ENCODE measurements at regions not wholly inside any gene's neighbourhood (a gene's known extent, or its start where the extent isn't known, plus 50 kb on each side); places are given as distances from the start of the nearest gene placed in this dataset.
"Not testable (repeated sequence)": the region's sequence is repeated elsewhere in the genome, so short reads cannot be mapped to it uniquely, and the experiment has no call there.

DNA sequence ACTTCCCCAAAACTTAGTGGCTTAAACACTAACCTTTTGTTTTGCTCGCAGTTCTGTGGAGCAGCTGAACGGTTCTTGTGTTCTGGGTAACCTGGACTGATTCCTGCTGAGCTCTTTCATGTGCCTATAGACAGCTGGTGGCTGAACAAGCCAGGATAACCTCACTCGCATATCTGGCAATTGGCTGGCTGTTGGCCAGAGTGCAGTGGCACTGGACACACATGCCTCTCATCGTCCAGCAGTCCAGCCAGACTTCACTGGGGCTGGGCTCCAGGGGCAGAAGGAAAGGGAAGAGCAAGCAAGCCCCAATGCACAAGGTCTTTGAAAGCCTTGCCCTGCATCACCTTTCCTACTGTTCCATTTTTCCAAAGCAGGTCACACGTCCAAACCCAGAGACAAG is 53.6 kb upstream of the GATA2 start:
- no peak overlapping the region for H3K27ac ChIP-seq (ENCODE audit: low read depth in 1 of 3, low read length in 2 of 3)
- no peak overlapping the region for H3K4me3 ChIP-seq (ENCODE audit: low read depth in 1 of 3, low read length in 3 of 3)
- H3K36me3 ChIP-seq (ENCODE audit: control insufficient read depth in 3 of 3, insufficient read depth in 2 of 3, low read depth in 1 of 3, low read length in 3 of 3): no peaks in the 10 kb centered on the region
- H3K9me3 ChIP-seq (ENCODE audit: control insufficient read depth in 2 of 2, insufficient read depth in 1 of 2, low read depth in 1 of 2, low read length in 1 of 2): peaks cover 0 to 3% of the 10 kb centered on the region in 2 donors
- H3K4me1 ChIP-seq (ENCODE audit: control insufficient read depth in 3 of 3, insufficient read depth in 2 of 3, low read depth in 1 of 3, low read length in 2 of 3): peaks cover 0 to 5% (median 0%) of the 10 kb centered on the region in 3 donors
- no peak for FAIRE-seq
- WGBS, 3 donors: 39 to 70% (median 45%) methylated on average over 5 of the region's 5 CpGs
- DNase-seq: no peak
- H3K27me3 ChIP-seq (ENCODE audit: control insufficient read depth in 3 of 3, insufficient read depth in 3 of 3, low read length in 3 of 3): peaks cover 0 to 17% (median 0%) of the 10 kb centered on the region in 3 donors

GRCh38 chr3:128545120-128545752 is 52.2 kb upstream of the GATA2 start:
- peaks cover 0 to 5% (median 0%) of the 10 kb centered on the region in 3 donors for H3K4me1 ChIP-seq (ENCODE audit: control insufficient read depth in 3 of 3, insufficient read depth in 2 of 3, low read depth in 1 of 3, low read length in 2 of 3)
- DNase-seq: no peak
- 76 to 91% (median 80%) methylated on average over 8 of the region's 8 CpGs for WGBS, 3 donors
- no peaks in the 10 kb centered on the region for H3K36me3 ChIP-seq (ENCODE audit: control insufficient read depth in 3 of 3, insufficient read depth in 2 of 3, low read depth in 1 of 3, low read length in 3 of 3)
- H3K9me3 ChIP-seq (ENCODE audit: control insufficient read depth in 2 of 2, insufficient read depth in 1 of 2, low read depth in 1 of 2, low read length in 1 of 2): peaks cover 0 to 3% of the 10 kb centered on the region in 2 donors
- FAIRE-seq: no peak
- H3K27me3 ChIP-seq (ENCODE audit: control insufficient read depth in 3 of 3, insufficient read depth in 3 of 3, low read length in 3 of 3): peaks cover 0 to 12% (median 0%) of the 10 kb centered on the region in 3 donors
- H3K4me3 ChIP-seq (ENCODE audit: low read depth in 1 of 3, low read length in 3 of 3): no peak overlapping the region
- H3K27ac ChIP-seq (ENCODE audit: low read depth in 1 of 3, low read length in 2 of 3): no peak overlapping the region

- FAIRE-seq (peak; percentile 44), DNase-seq (no peak)
These were observed 51.2 kb upstream of the GATA2 start for GRCh38 chr3:128544190-128544589.

GRCh38 chr3:128543570-128544174 is 50.7 kb upstream of the GATA2 start:
- not testable (repeated sequence) for H3K27ac ChIP-seq (ENCODE audit: low read depth in 1 of 3, low read length in 2 of 3); DNase-seq; H3K9me3 ChIP-seq (ENCODE audit: control insufficient read depth in 2 of 2, insufficient read depth in 1 of 2, low read depth in 1 of 2, low read length in 1 of 2); FAIRE-seq; H3K36me3 ChIP-seq (ENCODE audit: control insufficient read depth in 3 of 3, insufficient read depth in 2 of 3, low read depth in 1 of 3, low read length in 3 of 3); H3K4me1 ChIP-seq (ENCODE audit: control insufficient read depth in 3 of 3, insufficient read depth in 2 of 3, low read depth in 1 of 3, low read length in 2 of 3); H3K4me3 ChIP-seq (ENCODE audit: low read depth in 1 of 3, low read length in 3 of 3)
- WGBS, 3 donors: 88 to 94% (median 91%) methylated on average over 6 of the region's 6 CpGs
- peaks cover 0 to 11% (median 0%) of the 10 kb centered on the region in 3 donors for H3K27me3 ChIP-seq (ENCODE audit: control insufficient read depth in 3 of 3, insufficient read depth in 3 of 3, low read length in 3 of 3)

More at GRCh38 chr3:128544190-128544589, 51.2 kb upstream of the GATA2 start:
- peaks cover 0 to 3% of the 10 kb centered on the region in 2 donors for H3K9me3 ChIP-seq (ENCODE audit: control insufficient read depth in 2 of 2, insufficient read depth in 1 of 2, low read depth in 1 of 2, low read length in 1 of 2)
- peaks cover 0 to 11% (median 0%) of the 10 kb centered on the region in 3 donors for H3K27me3 ChIP-seq (ENCODE audit: control insufficient read depth in 3 of 3, insufficient read depth in 3 of 3, low read length in 3 of 3)
- H3K4me3 ChIP-seq (ENCODE audit: low read depth in 1 of 3, low read length in 3 of 3): no peak overlapping the region
- no peaks in the 10 kb centered on the region for H3K36me3 ChIP-seq (ENCODE audit: control insufficient read depth in 3 of 3, insufficient read depth in 2 of 3, low read depth in 1 of 3, low read length in 3 of 3)
- peaks cover 0 to 3% (median 0%) of the 10 kb centered on the region in 3 donors for H3K4me1 ChIP-seq (ENCODE audit: control insufficient read depth in 3 of 3, insufficient read depth in 2 of 3, low read depth in 1 of 3, low read length in 2 of 3)
- no peak overlapping the region for H3K27ac ChIP-seq (ENCODE audit: low read depth in 1 of 3, low read length in 2 of 3)
